AG08395 (cell line): ENCODE measurements at regions not wholly inside any gene's neighbourhood (a gene's known extent, or its start where the extent isn't known, plus 50 kb on each side); places are given as distances from the start of the nearest gene placed in this dataset.
"Not testable (repeated sequence)": the region's sequence is repeated elsewhere in the genome, so short reads cannot be mapped to it uniquely, and the experiment has no call there.

Experiments used
- DNase-seq: peaks from one replicate; pipeline ENCODE4 v3.0.0; 2012; ENCODE audit warnings: mixed read lengths, low spot score

DNA sequence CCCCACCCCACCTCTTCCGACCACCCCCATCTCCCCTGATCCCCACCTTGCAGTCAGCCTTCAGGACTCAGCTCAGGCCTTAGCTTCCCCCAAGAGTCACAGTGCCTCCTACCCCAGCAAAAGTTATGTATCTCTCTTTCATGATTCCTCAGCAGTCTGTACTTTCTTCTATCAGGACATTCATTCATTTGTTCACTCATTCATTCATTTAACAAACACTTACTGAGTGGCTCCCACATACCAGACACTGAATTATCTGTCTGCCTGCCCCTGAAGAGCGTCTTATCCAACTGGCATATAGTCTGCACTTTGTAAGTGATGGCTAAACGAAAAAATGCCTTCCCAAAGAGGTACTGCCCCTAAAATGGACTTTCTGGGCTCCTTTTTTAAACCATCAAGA lies 114.4 kb upstream of the SLC35F3 start:
- DNase-seq: no peak

DNA sequence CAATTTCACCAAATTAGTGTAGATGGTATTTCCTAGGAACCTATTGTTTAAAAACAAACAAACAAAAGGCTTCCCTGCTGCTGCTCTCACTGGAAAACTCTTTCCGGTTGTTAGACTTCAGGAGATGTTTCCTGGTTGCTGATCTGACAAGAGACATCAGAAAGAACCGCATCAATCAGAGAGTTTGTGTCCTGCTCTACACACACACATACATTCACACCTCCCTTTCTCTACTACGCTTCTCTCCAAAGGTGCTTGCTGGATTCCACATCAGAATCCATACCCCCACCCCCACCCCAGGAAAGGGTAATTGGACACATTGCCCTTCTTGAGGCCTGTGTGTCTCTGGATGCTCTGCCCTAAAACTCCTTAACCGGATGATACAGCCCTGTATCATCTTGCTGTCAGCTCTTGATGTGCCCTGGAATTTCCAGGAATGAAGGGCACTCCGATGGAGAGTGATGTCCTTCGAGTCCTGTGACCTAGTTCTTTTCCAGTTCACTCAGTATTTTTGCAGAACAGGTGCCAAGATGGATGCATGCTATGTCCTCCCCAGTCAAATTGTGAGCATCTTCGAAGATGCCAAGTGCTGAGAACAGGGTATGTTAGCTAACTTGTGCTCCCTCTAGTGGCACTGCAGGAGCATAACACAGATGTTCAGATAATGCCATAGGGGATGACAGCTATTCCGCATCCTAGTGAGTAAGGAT lies 113.7 kb upstream of the SLC35F3 start:
- peak; percentile 78 for DNase-seq

DNA sequence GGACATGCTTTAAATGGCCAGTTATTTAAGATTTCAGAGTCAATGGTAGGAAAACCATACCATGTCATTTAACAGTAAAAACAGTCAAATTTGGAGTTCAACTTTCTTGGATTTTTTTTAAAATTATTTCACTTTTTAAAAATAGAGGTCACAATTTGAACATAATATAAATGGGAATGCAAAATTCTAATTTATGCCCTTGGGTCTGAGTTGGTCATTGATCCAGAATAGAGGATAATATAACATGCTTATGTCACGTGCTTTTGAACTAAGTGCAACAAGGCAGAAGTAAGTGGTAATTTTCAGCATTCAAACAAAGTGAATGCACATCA lies 113.1 kb upstream of the SLC35F3 start:
- no peak for DNase-seq

DNA sequence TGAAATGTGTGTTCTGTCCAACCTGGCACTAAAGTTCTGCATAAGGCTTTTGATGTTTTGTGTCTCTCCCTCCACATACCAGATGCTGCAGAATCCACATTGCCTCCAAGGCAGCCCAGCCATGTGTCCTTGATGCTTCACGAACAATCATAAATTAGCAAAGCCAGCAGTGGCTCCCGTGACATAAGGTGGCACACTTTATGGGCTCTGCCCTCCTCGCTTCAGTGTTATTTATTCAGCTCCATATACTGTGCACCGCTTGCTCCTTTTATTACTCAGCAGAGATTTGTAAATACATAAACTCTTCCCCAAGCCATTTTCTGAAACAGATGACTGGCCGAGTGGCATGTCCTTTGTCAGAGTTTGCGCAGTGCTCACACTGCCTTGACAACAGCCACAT lies 112.8 kb upstream of the SLC35F3 start:
- no peak for DNase-seq

DNA sequence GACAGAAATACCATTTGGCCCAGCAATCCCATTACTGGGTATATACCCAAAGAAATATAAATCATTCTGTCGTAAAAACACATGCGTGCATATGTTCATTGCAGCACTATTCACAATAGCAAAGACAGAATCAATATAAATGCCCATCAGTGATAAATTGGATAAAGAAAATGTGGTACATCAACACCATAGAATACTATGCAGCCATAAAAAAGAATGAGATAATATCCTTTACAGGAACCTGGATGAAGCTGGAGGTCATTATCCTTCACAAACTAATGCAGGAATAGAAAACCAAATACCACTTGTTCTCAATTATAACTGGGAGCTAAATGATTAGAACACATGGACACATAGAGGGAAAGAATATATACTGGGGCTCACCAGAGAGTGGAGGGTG lies 109.6 kb upstream of the SLC35F3 start:
- no peak for DNase-seq

DNA sequence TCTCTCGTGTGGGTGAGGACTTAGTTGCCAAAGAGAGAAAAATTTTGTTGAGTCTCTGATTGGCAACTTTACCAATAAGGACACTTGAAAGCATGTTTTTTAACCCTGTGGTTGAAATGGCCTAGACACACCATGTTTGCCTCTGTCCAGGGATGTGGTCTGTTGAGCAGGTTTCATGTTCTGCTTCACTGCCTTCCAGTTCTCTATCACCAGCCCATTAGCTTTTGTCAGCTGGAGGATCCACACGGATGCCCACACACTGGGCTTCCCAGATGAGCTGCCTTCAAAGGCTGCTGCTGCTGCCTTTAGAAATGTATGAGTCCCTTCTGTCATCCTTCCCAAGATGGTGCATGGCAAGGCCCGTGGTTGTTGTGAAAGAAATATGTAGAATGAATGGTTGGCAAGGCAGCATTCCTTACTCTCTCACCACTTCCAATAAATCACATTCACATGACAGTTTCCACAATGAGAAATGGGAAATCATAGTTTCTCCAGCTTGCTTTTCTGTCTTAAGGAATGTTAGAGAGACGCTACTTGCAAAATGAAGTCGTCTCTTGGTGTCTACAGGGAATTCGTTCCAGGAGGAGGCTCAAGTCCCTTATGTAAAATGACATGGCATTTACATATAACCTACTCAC lies 108.2 kb upstream of the SLC35F3 start:
- no peak for DNase-seq

DNA sequence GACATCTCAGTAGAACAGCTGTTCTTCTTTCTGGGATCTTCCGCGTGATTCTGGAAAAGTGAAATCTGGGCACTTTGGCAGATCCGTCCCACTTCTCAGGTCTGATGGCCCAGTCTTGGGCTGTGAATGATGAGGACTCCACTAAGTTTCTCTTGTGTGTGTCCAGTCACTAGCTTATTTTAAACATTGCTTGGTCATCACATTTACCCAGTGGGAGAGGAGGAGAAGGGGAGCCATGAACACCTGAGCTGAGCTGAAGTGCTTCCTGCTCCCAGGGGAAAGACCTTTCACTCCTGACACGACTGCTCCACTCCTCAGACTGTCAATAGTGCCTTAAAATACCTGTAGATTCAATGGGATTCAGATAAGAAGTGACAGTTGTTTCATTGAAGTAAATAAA lies 101.9 kb upstream of the SLC35F3 start:
- no peak for DNase-seq

DNA sequence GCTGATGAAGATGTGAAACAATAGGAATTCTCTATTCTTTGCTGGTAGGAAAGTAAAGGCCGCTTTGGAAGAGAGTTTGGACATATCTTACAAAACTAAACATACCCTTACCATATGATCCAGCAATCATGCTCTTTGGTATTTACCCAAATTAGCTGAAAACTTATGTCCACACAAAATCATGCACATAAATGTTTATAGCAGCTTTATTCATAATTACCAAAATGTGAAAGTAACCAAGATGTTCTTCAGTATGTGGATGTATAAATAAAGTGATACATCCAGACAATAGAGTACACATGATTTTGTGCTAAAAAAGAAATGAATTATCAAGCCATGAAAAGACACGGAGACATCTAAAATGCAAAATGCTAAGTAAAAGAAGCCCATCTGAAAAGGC lies 98.7 kb upstream of the SLC35F3 start:
- DNase-seq: no peak

DNA sequence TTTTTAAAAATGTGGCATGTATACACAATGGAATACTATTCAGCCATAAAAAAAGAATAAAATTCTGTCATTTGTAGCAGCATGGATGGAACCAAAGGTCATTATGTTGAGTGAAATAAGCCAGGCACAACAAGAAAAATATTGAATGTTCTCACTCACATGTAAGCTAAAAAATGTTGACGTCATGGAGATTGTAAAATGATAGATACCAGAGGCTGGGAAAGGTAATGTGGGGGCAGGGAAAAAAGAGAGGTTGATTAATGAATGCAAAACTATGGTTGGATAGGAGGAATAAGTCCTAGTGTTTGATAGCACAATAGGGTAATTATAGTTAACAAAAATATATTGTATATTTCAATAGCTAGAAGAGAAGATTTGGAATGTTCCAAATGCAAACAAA lies 89.1 kb upstream of the SLC35F3 start:
- DNase-seq: no peak

DNA sequence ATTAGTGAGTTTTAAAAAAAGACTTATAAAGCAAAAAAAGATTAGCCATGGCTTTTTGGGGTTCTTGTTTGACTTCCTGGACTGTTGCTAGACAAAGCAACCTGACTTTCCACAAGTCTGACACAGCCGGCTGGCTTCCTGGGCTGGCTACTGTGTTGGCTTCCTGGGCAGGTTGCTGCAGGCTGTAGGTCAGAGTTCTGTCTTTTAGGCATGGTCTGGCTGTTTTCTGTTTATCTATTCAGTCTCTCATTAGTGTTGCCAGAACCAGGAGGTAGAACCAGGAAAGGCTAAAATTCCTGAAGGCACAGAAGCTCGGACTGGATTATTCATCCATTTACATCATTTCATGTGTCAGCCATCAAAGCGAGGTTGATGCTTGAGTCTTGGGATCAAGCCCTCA lies 88.6 kb upstream of the SLC35F3 start:
- no peak for DNase-seq

DNA sequence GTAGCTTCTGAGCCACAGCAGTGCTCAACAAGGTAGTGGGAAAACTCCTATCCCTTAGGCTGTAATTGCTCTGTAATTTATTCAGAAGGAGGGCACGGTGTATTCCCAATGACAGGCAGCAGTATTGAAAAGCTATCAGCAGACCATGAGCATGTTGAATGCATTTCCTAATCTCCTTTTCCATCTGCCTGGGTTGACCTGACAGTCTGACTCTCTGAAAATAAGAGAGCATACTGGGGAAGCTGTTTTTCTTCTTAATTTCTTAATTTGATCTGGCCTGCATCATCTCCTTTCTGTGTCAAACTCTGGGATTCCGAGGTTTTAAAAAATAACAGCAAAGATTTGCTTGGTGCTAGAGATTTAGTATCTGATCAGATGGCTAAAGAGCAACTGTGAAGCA lies 88.1 kb upstream of the SLC35F3 start:
- DNase-seq: no peak

DNA sequence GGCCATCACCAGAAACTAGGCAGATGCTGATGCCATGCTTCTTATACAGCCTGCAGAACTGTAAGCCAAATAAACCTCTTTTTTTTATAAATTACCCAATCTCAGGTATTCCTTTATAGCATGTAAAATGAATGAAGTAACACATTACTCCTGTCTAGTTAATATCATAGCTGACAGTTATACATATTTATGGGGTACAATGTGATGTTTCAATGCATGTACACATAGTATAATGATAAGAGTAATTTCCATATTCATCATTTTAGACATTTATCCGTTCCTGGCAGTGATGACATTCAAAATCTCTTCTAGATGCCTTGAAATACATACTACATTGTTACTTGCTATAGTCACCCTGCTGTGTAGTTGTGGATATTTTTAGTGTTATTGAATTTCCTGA lies 85.4 kb upstream of the SLC35F3 start:
- DNase-seq: no peak

DNA sequence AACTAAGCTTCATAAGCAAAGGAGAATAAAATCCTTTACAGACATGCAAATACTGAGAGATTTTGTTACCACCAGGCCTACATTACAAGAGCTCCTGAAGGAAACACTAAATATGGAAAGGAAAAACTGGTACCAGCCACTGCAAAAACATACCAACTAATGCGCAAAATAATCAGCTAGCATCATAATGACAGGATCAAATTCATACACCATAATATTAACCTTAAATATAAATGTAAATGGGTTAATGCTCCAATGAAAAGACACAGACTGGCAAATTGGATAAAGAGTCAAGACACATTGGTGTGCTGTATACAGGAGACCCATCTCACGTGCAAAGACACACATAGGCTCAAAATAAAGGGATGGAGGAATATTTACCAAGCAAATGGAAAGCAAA lies 80.3 kb upstream of the SLC35F3 start:
- not testable (repeated sequence) for DNase-seq

DNA sequence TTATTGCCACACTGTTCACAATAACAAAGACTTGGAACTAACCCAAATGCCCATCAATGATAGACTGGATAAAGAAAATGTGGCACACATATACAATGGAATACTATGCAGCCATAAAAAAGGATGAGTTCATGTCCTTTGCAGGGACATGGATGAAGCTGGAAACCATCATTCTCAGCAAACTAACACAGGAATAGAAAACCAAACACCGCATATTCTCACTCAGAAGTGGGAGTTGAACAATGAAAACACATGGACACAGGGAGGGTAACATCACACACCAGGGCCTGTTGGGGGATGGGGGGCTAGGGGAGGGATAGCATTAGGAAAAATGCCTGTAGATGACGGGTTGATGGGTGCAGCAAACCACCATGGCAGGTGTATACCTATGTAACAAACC lies 76.5 kb upstream of the SLC35F3 start:
- DNase-seq: not testable (repeated sequence)

DNA sequence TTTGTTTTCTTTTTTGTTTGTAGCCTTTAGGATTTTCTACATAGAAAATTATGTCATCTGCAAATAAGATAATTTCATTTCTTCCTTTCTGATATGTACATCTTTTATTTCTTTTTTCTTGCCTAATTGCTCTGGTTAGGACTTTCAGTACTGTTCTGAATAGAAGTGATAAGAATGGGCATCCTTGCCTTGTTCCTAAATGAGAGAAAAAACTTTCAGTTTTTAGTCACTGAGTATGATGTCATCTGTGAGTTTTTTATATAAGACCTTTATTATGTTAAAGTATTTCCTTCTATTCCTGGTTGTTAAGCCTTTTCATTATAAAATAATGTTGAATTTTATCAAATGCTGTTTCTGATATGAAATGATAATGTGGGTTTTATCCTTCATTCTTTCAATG lies 76.0 kb upstream of the SLC35F3 start:
- no peak for DNase-seq

DNA sequence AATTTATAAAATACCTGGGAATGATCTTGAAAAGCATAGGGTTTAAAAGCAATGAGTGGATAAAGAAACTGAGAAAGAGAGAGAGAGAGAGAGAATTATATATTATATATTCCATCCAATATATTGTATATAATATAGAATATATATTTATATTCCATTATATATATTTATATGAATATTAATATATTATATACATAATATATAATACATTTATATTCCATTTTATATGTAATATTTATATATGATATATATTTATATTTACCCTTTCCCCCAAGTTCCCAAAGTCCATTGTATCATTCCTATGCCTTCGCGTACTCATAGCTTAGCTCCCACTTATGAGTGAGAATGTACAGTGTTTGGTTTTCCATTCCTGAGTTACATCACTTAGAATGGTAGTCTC lies 69.9 kb upstream of the SLC35F3 start:
- DNase-seq: no peak

DNA sequence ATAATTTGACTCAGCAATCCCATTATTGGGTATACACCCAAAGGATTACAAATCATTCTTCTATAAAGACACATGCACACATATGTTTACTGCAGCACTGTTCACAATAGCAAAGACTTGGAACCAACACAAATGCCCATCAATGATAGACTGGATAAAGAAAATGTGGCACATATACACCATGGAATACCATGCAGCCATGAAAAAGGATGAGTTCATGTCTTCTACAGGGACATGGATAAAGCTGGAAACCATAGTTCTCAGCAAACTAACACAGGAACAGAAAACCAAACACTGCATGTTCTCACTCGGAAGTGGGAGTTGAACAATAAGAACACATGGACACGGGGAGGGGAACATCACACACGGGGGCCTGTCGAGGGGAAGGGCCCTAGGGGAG lies 66.3 kb upstream of the SLC35F3 start:
- DNase-seq: not testable (repeated sequence)

DNA sequence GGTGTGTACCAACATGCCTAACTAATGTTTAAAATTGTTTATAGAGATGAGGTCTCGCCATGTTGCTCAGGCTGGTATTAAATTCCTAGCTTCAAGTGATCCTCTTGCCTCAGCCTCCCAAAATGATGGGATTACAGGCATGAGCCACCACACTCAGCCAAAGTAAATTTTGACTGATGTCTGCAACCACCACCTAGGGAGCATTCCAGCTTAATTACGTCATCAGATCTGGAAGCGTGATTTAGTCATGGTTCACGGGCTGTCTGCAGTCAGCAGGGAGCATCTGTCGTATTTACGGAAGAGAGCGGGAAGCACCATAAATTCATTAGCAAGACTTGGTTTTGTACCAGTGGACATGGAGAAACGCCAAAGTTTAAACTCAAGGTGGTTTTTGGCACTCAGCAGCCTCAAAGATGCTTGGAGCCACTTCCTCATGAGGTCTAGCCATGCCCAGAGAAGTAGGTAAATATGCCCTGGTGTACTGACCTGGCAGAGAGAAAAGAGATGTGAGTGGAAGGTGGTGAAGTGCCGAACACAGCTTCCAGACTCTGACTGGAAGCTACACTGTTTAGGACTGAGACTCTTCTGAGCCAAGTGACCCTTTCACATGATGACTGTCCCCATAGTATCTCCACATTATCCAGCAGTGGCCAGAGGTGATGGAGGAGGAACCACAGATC lies 60.8 kb upstream of the SLC35F3 start:
- no peak for DNase-seq

DNA sequence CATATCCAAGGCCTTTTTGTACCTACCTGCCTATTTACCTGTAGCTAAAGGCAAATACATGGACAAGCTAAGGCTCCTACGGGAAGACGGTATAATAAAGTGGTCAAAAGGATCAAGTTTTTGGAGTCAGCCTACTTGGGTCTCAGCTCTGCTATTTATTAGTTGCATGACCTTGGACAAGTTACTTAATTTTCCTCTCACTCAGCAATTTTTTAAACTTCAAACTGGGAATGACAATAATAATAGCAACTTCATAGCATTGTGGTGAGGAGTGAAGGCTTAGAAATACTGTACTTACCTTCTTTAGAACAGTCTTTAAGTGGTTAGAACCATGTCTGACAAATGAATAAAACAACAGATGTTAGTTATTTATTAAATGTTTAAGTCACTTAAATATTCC lies 60.2 kb upstream of the SLC35F3 start:
- no peak for DNase-seq

DNA sequence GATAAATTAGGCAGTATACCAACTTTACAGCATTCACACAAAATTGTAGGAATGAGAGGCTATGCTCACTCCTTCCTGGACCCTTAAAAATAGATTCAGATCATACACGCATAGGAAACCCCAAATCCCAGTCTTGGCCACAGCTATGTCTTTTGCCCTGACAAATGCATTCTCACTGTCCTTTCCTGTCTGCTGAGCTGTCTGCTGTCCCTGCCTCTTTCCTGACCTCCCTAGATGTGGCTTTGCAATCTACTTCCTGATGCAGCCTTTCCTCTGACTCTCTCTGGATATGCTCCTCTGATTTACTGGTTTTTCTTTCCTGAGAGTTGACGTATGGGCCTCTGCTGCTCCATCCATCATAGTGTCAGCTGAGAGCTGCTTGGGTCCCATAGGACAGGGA lies 59.8 kb upstream of the SLC35F3 start:
- no peak for DNase-seq
